ENCODE measurements at regions not wholly inside any gene's neighbourhood (a gene's known extent, or its start where the extent isn't known, plus 50 kb on each side); places are given as distances from the start of the nearest gene placed in this dataset.
A peak's percentile ranks its signal among the peaks of the same experiment; 100 is the strongest.

- H3K27ac ChIP-seq = no peak overlapping the region
- H3K4me1 ChIP-seq = no peaks in the 10 kb centered on the region
- TF ChIP-seq CTCF (IDR thresholded peaks at IDR 0.05) (no peak), POLR2AphosphoS5 (IDR thresholded peaks at IDR 0.05) (no peak), POLR2A (IDR thresholded peaks at IDR 0.05) (no peak), EP300 (IDR thresholded peaks at IDR 0.05) (no peak)
- peaks cover 0 to 5% (median 0%) of the 10 kb centered on the region in 4 donors for H3K9me3 ChIP-seq
- H3K36me3 ChIP-seq = no peaks in the 10 kb centered on the region
- DNase-seq = peak in 1 of 2 donors; percentile 2
- H3K4me3 ChIP-seq = no peak overlapping the region
- intact Hi-C loops (cut with DNase I; ENCODE audit: low total_unique reads) = no loop called here
- 34 to 50% (median 46%) methylated on average over 1 of the region's 1 CpG for WGBS, 5 donors
- no peaks in the 10 kb centered on the region for H3K27me3 ChIP-seq
These were observed 294.9 kb upstream of the ZNF385D start for GRCh38 chr3:22045882-22046281.

GRCh38 chr3:22063500-22063899, 312.5 kb upstream of the ZNF385D start:
- intact Hi-C loops (cut with DNase I; ENCODE audit: low total_unique reads) = no loop called here
- Histone ChIP-seq H3K27ac (no peak overlapping the region), H3K9me3 (no peaks in the 10 kb centered on the region), H3K36me3 (no peaks in the 10 kb centered on the region), H3K4me1 (no peaks in the 10 kb centered on the region), H3K4me3 (no peak overlapping the region), H3K27me3 (no peaks in the 10 kb centered on the region)
- TF ChIP-seq POLR2A (IDR thresholded peaks at IDR 0.05) = no peak
- no peak for TF ChIP-seq POLR2AphosphoS5 (IDR thresholded peaks at IDR 0.05)
- no peak for TF ChIP-seq EP300 (IDR thresholded peaks at IDR 0.05)
- TF ChIP-seq CTCF (IDR thresholded peaks at IDR 0.05) = no peak
- DNase-seq = no peak
- 82 to 86% (median 83%) methylated on average over 3 of the region's 3 CpGs for WGBS, 5 donors

GRCh38 chr3:22068619-22069018, 317.6 kb upstream of the ZNF385D start:
- DNase-seq = no peak
- H3K4me3 ChIP-seq = no peak overlapping the region
- intact Hi-C loops (cut with DNase I; ENCODE audit: low total_unique reads) = no loop called here
- no peaks in the 10 kb centered on the region for H3K9me3 ChIP-seq
- no peaks in the 10 kb centered on the region for H3K4me1 ChIP-seq
- TF ChIP-seq POLR2A (IDR thresholded peaks at IDR 0.05) (no peak), CTCF (IDR thresholded peaks at IDR 0.05) (no peak), EP300 (IDR thresholded peaks at IDR 0.05) (no peak), POLR2AphosphoS5 (IDR thresholded peaks at IDR 0.05) (no peak)
- no peaks in the 10 kb centered on the region for H3K27me3 ChIP-seq
- 71 to 82% (median 80%) methylated on average over 2 of the region's 2 CpGs for WGBS, 5 donors
- H3K36me3 ChIP-seq = no peaks in the 10 kb centered on the region
- no peak overlapping the region for H3K27ac ChIP-seq

GRCh38 chr3:22088204-22088603, 337.2 kb upstream of the ZNF385D start:
- Histone ChIP-seq H3K36me3 (no peaks in the 10 kb centered on the region), H3K9me3 (no peaks in the 10 kb centered on the region), H3K4me3 (no peak overlapping the region), H3K4me1 (no peaks in the 10 kb centered on the region), H3K27me3 (no peaks in the 10 kb centered on the region), H3K27ac (no peak overlapping the region)
- intact Hi-C loops (cut with DNase I; ENCODE audit: low total_unique reads) = no loop called here
- WGBS, 5 donors = 66 to 74% (median 74%) methylated on average over 3 of the region's 3 CpGs
- peak in 1 of 2 donors; percentile 5 for DNase-seq
- TF ChIP-seq POLR2AphosphoS5 (IDR thresholded peaks at IDR 0.05) (no peak), EP300 (IDR thresholded peaks at IDR 0.05) (no peak), CTCF (IDR thresholded peaks at IDR 0.05) (no peak), POLR2A (IDR thresholded peaks at IDR 0.05) (no peak)

Measured in stomach (tissue), 8 donors.